Stimulated activated CD4-positive, alpha-beta T cell treated with anti-CD3 and anti-CD28 coated beads, Interleukin-2, amount 100 ng/mL, for 4 hours (primary cell): ENCODE measurements at regions not wholly inside any gene's neighbourhood (a gene's known extent, or its start where the extent isn't known, plus 50 kb on each side); places are given as distances from the start of the nearest gene placed in this dataset.
"Not testable (repeated sequence)": the region's sequence is repeated elsewhere in the genome, so short reads cannot be mapped to it uniquely, and the experiment has no call there.

Experiments
- DNase-seq: peaks from one replicate; pipeline ENCODE4 v3.0.0-alpha.2; 2020; ENCODE audit warnings: low read depth

- no peak for DNase-seq
Observed at GRCh38 chr2:191476901-191477300, 201.0 kb upstream of the NABP1 start.

GRCh38 chr2:191478799-191479679 is 198.9 kb upstream of the NABP1 start:
- DNase-seq = no peak

GRCh38 chr2:191479680-191480023 is 198.3 kb upstream of the NABP1 start:
- DNase-seq = no peak

- no peak for DNase-seq
Observed at GRCh38 chr2:191481305-191482070, 196.4 kb upstream of the NABP1 start.

- DNase-seq = no peak
Observed at GRCh38 chr2:191483117-191483516, 194.8 kb upstream of the NABP1 start.

GRCh38 chr2:191486584-191487320 is 191.2 kb upstream of the NABP1 start:
- no peak for DNase-seq

GRCh38 chr2:191488135-191488534 is 189.8 kb upstream of the NABP1 start:
- no peak for DNase-seq

GRCh38 chr2:191489177-191489576 is 188.8 kb upstream of the NABP1 start:
- DNase-seq = no peak

- DNase-seq = no peak
Observed at GRCh38 chr2:191496838-191497237, 181.1 kb upstream of the NABP1 start.

GRCh38 chr2:191497822-191498221 is 180.1 kb upstream of the NABP1 start:
- DNase-seq = no peak

GRCh38 chr2:191499050-191499449 is 178.9 kb upstream of the NABP1 start:
- no peak for DNase-seq

- no peak for DNase-seq
Observed at GRCh38 chr2:191499874-191500565, 177.9 kb upstream of the NABP1 start.

- no peak for DNase-seq
Observed at GRCh38 chr2:191500566-191500883, 177.4 kb upstream of the NABP1 start.

- DNase-seq = no peak
Observed at GRCh38 chr2:191500884-191501560, 176.9 kb upstream of the NABP1 start.

GRCh38 chr2:191501561-191502168 is 176.3 kb upstream of the NABP1 start:
- no peak for DNase-seq

GRCh38 chr2:191506515-191506914 is 171.4 kb upstream of the NABP1 start:
- DNase-seq = no peak

- DNase-seq = not testable (repeated sequence)
Observed at GRCh38 chr2:191507252-191507853, 170.6 kb upstream of the NABP1 start.

GRCh38 chr2:191508738-191509137 is 169.2 kb upstream of the NABP1 start:
- DNase-seq = no peak

- DNase-seq = no peak
Observed at GRCh38 chr2:191512216-191512835, 165.6 kb upstream of the NABP1 start.

GRCh38 chr2:191512874-191513273 is 165.1 kb upstream of the NABP1 start:
- DNase-seq = no peak
